SK-N-SH treated with all-trans-retinoic acid at 6 μM for 48 hours (cell line): ENCODE measurements at regions not wholly inside any gene's neighbourhood (a gene's known extent, or its start where the extent isn't known, plus 50 kb on each side); places are given as distances from the start of the nearest gene placed in this dataset.

Source experiments
- ATAC-seq: fragments of 200-7000 bp; cut with Tn5 transposase; 3 replicates; pipeline ENCODE4 v1.9.1; 2020; ENCODE audit warnings: mild to moderate bottlenecking, moderate library complexity
- BACH2 ChIP-seq: fragments of 250-450 bp; sonication (Bioruptor Pico); IDR thresholded peaks from 2 replicates; pipeline ENCODE4 v1.9.0; 2021; ENCODE audit warnings: mild to moderate bottlenecking, borderline replicate concordance
- CSDC2 ChIP-seq: fragments of 250-450 bp; sonication (Bioruptor Pico); IDR thresholded peaks from 2 replicates; pipeline ENCODE4 v1.5.0; 2020; ENCODE audit warnings: mild to moderate bottlenecking, moderate library complexity
- ESRRG ChIP-seq: fragments of 250-450 bp; sonication (Bioruptor Pico); IDR thresholded peaks from 2 replicates; pipeline ENCODE4 v1.6.1; 2021; ENCODE audit warnings: mild to moderate bottlenecking
- GLIS3 ChIP-seq: fragments of 250-450 bp; sonication (Bioruptor Pico); IDR thresholded peaks from 2 replicates; pipeline ENCODE4 v1.5.0; 2020; ENCODE audit warnings: mild to moderate bottlenecking, moderate library complexity
- ISL1 ChIP-seq: fragments of 250-450 bp; sonication (Bioruptor Pico); IDR thresholded peaks from 2 replicates; pipeline ENCODE4 v2.1.2; 2022; ENCODE audit warnings: mild to moderate bottlenecking, moderate library complexity
- OSR1 ChIP-seq: fragments of 250-450 bp; sonication (Bioruptor Pico); IDR thresholded peaks from 2 replicates; pipeline ENCODE4 v1.8.0; 2022; ENCODE audit warnings: moderate library complexity, mild to moderate bottlenecking, inconsistent platforms
- PPARA ChIP-seq: fragments of 250-450 bp; sonication (Bioruptor Pico); IDR thresholded peaks from 2 replicates; pipeline ENCODE4 v1.5.0; 2020; ENCODE audit warnings: mild to moderate bottlenecking, borderline replicate concordance
- RARB ChIP-seq: fragments of 250-450 bp; sonication (Bioruptor Pico); IDR thresholded peaks from 2 replicates; pipeline ENCODE4 v1.8.0; 2021; ENCODE audit warnings: mild to moderate bottlenecking, moderate library complexity
- SNAI2 ChIP-seq: fragments of 250-450 bp; sonication (Bioruptor Pico); IDR thresholded peaks from 2 replicates; pipeline ENCODE4 v1.5.0; 2020; ENCODE audit warnings: mild to moderate bottlenecking, moderate library complexity
- TCF4 ChIP-seq: fragments of 250-450 bp; sonication (Bioruptor Pico); IDR thresholded peaks from 2 replicates; pipeline ENCODE4 v1.8.0; 2021; ENCODE audit warnings: mild to moderate bottlenecking, moderate library complexity, borderline replicate concordance
- TOX ChIP-seq: fragments of 250-450 bp; sonication (Bioruptor Pico); IDR thresholded peaks from 2 replicates; pipeline ENCODE4 v1.8.0; 2021; ENCODE audit warnings: mild to moderate bottlenecking, moderate library complexity, borderline replicate concordance
- ZC3H10 ChIP-seq: fragments of 250-450 bp; sonication (Bioruptor Pico); IDR thresholded peaks from 2 replicates; pipeline ENCODE4 v1.5.1; 2021; ENCODE audit warnings: mild to moderate bottlenecking, moderate library complexity
- ZFP3 ChIP-seq: fragments of 250-450 bp; sonication (Bioruptor Pico); IDR thresholded peaks from 2 replicates; pipeline ENCODE4 v1.5.0; 2020; ENCODE audit warnings: mild to moderate bottlenecking, moderate library complexity
- ZFP30 ChIP-seq: fragments of 450-650 bp; formaldehyde crosslinking; IDR thresholded peaks from 2 replicates; pipeline ENCODE4 v1.5.0; 2022; ENCODE audit warnings: mild to moderate bottlenecking, moderate library complexity
- ZNF8 ChIP-seq: fragments of 450-650 bp; formaldehyde crosslinking; IDR thresholded peaks from 2 replicates; pipeline ENCODE4 v1.5.0; 2020; ENCODE audit warnings: mild to moderate bottlenecking, moderate library complexity
- TF ChIP-seq, protein P1 (sequence below): fragments of 250-450 bp; sonication (Bioruptor Pico); IDR thresholded peaks from 2 replicates; pipeline ENCODE4 v1.8.0; 2021; ENCODE audit warnings: low read depth, mild to moderate bottlenecking, moderate library complexity, borderline replicate concordance
- TF ChIP-seq, protein P2 (sequence below): fragments of 250-450 bp; sonication (Bioruptor Pico); IDR thresholded peaks from 2 replicates; pipeline ENCODE4 v1.5.1; 2020; ENCODE audit warnings: low read depth, mild to moderate bottlenecking, moderate library complexity
- TF ChIP-seq, protein P3 (sequence below): fragments of 250-450 bp; sonication (Bioruptor Pico); IDR thresholded peaks from 2 replicates; pipeline ENCODE4 v1.8.0; 2020; ENCODE audit warnings: mild to moderate bottlenecking, moderate library complexity, borderline replicate concordance
- TF ChIP-seq, protein P4 (sequence below): fragments of 250-450 bp; sonication (Bioruptor Pico); IDR thresholded peaks from 2 replicates; pipeline ENCODE4 v1.5.0; 2020; ENCODE audit warnings: mild to moderate bottlenecking, moderate library complexity

DNA sequence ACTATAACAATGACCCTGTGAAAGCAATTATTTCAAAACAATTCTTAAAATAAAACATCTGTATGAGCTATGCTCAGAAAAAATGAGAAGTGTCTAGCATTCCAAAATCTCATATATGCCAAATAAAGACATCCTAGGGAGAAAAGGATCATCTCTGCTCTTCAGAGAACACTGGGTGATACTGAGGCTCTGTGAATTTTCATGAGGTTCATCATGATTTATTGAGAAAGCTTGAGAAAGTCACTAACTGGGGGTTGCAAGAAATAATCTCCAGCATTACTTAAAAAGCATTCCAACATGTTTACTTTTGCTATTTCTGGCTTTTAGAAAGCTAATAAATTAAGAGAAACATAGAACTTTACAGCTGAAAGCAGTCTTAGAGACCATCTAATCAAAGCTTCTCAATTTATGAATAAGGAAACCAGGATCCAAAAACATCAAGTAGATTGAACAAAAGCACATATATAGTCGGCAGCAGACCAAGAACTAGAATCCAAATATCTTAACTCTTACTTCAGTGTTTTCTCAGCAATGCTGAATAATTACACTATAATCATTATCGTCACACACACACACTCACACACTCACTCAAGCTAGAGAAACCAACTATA, 372.8 kb downstream of the NR2F1-AS1 start:
- TF ChIP-seq, protein P1, sequence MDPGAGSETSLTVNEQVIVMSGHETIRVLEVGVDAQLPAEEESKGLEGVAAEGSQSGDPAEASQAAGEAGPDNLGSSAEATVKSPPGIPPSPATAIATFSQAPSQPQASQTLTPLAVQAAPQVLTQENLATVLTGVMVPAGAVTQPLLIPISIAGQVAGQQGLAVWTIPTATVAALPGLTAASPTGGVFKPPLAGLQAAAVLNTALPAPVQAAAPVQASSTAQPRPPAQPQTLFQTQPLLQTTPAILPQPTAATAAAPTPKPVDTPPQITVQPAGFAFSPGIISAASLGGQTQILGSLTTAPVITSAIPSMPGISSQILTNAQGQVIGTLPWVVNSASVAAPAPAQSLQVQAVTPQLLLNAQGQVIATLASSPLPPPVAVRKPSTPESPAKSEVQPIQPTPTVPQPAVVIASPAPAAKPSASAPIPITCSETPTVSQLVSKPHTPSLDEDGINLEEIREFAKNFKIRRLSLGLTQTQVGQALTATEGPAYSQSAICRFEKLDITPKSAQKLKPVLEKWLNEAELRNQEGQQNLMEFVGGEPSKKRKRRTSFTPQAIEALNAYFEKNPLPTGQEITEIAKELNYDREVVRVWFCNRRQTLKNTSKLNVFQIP (CRISPR knock-in tag), result no peak
- TF ChIP-seq ISL1, result peak; percentile 74
- ATAC-seq, result peak; percentile 87

DNA sequence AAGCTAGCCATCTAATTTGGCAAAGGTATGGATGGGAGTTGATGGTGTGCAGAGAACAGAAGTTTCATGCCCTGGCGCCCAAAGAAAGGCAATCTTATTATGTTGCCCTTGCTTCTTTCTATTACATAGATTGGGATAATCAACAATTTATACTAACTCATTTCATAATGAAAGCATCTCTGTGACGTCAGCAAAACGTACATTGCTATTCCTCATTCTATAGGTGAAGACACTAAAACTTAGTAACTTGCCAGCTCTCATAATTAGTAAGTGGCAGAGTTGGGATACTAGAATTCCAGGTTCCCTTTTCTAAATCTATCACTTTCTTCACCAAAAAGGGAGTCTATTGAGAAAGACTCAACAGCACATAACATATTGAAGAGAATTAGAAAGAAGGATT, 374.8 kb downstream of the NR2F1-AS1 start:
- ATAC-seq, result no peak
- no peak for TF ChIP-seq ZNF8 (CRISPR knock-in tag)
- TF ChIP-seq ZC3H10 (CRISPR knock-in tag), result no peak
- no peak for TF ChIP-seq CSDC2
- TF ChIP-seq RARB (CRISPR knock-in tag), result no peak
- TF ChIP-seq, protein P1 (CRISPR knock-in tag), result no peak
- TF ChIP-seq ZFP30 (CRISPR knock-in tag), result no peak
- no peak for TF ChIP-seq TOX (CRISPR knock-in tag)
- TF ChIP-seq TCF4 (CRISPR knock-in tag), result no peak
- TF ChIP-seq, protein P2, sequence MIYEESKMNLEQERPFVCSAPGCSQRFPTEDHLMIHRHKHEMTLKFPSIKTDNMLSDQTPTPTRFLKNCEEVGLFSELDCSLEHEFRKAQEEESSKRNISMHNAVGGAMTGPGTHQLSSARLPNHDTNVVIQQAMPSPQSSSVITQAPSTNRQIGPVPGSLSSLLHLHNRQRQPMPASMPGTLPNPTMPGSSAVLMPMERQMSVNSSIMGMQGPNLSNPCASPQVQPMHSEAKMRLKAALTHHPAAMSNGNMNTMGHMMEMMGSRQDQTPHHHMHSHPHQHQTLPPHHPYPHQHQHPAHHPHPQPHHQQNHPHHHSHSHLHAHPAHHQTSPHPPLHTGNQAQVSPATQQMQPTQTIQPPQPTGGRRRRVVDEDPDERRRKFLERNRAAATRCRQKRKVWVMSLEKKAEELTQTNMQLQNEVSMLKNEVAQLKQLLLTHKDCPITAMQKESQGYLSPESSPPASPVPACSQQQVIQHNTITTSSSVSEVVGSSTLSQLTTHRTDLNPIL (CRISPR knock-in tag), result no peak
- TF ChIP-seq OSR1 (CRISPR knock-in tag), result no peak

DNA sequence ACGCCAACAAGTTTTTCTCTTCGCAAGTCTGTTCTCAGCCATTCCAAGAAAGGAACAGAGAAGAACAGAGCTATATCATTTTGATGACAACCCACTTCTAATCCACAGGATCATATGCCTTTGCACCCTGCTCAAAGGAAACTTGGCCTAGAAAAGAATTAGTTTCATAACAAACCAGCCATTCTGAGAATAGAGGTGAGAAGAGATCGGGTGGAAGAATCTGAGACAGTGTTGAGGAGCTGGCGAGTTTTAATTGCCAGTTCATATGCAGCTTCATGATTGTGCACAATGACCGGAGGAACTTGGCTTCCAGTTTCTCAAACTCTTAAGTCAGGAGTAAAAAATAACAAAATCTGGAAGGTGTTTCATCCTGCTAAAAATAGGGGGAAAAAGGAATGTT, 380.0 kb downstream of the NR2F1-AS1 start:
- no peak for TF ChIP-seq RARB (CRISPR knock-in tag)
- TF ChIP-seq, protein P3, sequence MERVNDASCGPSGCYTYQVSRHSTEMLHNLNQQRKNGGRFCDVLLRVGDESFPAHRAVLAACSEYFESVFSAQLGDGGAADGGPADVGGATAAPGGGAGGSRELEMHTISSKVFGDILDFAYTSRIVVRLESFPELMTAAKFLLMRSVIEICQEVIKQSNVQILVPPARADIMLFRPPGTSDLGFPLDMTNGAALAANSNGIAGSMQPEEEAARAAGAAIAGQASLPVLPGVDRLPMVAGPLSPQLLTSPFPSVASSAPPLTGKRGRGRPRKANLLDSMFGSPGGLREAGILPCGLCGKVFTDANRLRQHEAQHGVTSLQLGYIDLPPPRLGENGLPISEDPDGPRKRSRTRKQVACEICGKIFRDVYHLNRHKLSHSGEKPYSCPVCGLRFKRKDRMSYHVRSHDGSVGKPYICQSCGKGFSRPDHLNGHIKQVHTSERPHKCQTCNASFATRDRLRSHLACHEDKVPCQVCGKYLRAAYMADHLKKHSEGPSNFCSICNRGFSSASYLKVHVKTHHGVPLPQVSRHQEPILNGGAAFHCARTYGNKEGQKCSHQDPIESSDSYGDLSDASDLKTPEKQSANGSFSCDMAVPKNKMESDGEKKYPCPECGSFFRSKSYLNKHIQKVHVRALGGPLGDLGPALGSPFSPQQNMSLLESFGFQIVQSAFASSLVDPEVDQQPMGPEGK (CRISPR knock-in tag), result no peak
- TF ChIP-seq ISL1, result no peak
- no peak for TF ChIP-seq PPARA (CRISPR knock-in tag)
- TF ChIP-seq OSR1 (CRISPR knock-in tag), result no peak
- no peak for TF ChIP-seq CSDC2
- TF ChIP-seq SNAI2, result no peak
- TF ChIP-seq ZFP3 (CRISPR knock-in tag), result no peak
- TF ChIP-seq BACH2, result no peak
- TF ChIP-seq ESRRG (CRISPR knock-in tag), result no peak
- TF ChIP-seq GLIS3, result no peak
- TF ChIP-seq, protein P1 (CRISPR knock-in tag), result no peak
- TF ChIP-seq, protein P4, sequence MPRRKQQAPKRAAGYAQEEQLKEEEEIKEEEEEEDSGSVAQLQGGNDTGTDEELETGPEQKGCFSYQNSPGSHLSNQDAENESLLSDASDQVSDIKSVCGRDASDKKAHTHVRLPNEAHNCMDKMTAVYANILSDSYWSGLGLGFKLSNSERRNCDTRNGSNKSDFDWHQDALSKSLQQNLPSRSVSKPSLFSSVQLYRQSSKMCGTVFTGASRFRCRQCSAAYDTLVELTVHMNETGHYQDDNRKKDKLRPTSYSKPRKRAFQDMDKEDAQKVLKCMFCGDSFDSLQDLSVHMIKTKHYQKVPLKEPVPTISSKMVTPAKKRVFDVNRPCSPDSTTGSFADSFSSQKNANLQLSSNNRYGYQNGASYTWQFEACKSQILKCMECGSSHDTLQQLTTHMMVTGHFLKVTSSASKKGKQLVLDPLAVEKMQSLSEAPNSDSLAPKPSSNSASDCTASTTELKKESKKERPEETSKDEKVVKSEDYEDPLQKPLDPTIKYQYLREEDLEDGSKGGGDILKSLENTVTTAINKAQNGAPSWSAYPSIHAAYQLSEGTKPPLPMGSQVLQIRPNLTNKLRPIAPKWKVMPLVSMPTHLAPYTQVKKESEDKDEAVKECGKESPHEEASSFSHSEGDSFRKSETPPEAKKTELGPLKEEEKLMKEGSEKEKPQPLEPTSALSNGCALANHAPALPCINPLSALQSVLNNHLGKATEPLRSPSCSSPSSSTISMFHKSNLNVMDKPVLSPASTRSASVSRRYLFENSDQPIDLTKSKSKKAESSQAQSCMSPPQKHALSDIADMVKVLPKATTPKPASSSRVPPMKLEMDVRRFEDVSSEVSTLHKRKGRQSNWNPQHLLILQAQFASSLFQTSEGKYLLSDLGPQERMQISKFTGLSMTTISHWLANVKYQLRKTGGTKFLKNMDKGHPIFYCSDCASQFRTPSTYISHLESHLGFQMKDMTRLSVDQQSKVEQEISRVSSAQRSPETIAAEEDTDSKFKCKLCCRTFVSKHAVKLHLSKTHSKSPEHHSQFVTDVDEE (CRISPR knock-in tag), result no peak
- no peak for TF ChIP-seq ZC3H10 (CRISPR knock-in tag)

More for the DNA sequence above, 380.0 kb downstream of the NR2F1-AS1 start:
- no peak for ATAC-seq
